ENCODE measurements at regions not wholly inside any gene's neighbourhood (a gene's known extent, or its start where the extent isn't known, plus 50 kb on each side); places are given as distances from the start of the nearest gene placed in this dataset.

GRCh38 chr2:156087875-156088274 lies 244.6 kb downstream of the NR4A2 start (continued):
- TF ChIP-seq, protein P1, sequence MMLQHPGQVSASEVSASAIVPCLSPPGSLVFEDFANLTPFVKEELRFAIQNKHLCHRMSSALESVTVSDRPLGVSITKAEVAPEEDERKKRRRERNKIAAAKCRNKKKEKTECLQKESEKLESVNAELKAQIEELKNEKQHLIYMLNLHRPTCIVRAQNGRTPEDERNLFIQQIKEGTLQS (CRISPR knock-in tag; conservative IDR thresholded peaks at IDR 0.05): no peak
- no peak for TF ChIP-seq E2F4 (CRISPR knock-in tag; IDR thresholded peaks at IDR 0.05; ENCODE audit: borderline replicate concordance, low read depth)
- TF ChIP-seq TCF7 (CRISPR knock-in tag; IDR thresholded peaks at IDR 0.05; ENCODE audit: low read depth): no peak
- no peak for TF ChIP-seq NFATC4 (CRISPR knock-in tag; IDR thresholded peaks at IDR 0.05)
- TF ChIP-seq, protein P2, sequence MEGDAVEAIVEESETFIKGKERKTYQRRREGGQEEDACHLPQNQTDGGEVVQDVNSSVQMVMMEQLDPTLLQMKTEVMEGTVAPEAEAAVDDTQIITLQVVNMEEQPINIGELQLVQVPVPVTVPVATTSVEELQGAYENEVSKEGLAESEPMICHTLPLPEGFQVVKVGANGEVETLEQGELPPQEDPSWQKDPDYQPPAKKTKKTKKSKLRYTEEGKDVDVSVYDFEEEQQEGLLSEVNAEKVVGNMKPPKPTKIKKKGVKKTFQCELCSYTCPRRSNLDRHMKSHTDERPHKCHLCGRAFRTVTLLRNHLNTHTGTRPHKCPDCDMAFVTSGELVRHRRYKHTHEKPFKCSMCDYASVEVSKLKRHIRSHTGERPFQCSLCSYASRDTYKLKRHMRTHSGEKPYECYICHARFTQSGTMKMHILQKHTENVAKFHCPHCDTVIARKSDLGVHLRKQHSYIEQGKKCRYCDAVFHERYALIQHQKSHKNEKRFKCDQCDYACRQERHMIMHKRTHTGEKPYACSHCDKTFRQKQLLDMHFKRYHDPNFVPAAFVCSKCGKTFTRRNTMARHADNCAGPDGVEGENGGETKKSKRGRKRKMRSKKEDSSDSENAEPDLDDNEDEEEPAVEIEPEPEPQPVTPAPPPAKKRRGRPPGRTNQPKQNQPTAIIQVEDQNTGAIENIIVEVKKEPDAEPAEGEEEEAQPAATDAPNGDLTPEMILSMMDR (IDR thresholded peaks at IDR 0.05): no peak
- no peak for TF ChIP-seq ELF4 (CRISPR knock-in tag; IDR thresholded peaks at IDR 0.05; ENCODE audit: low read depth)
- TF ChIP-seq ZNF423 (CRISPR knock-in tag; IDR thresholded peaks at IDR 0.05): no peak
- TF ChIP-seq, protein P3, sequence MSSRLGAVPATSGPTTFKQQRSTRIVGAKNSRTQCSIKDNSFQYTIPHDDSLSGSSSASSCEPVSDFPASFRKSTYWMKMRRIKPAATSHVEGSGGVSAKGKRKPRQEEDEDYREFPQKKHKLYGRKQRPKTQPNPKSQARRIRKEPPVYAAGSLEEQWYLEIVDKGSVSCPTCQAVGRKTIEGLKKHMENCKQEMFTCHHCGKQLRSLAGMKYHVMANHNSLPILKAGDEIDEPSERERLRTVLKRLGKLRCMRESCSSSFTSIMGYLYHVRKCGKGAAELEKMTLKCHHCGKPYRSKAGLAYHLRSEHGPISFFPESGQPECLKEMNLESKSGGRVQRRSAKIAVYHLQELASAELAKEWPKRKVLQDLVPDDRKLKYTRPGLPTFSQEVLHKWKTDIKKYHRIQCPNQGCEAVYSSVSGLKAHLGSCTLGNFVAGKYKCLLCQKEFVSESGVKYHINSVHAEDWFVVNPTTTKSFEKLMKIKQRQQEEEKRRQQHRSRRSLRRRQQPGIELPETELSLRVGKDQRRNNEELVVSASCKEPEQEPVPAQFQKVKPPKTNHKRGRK (CRISPR knock-in tag; IDR thresholded peaks at IDR 0.05; ENCODE audit: borderline replicate concordance): no peak
- TF ChIP-seq JAZF1 (CRISPR knock-in tag; IDR thresholded peaks at IDR 0.05): no peak

GRCh38 chr2:156083763-156084493 lies 248.6 kb downstream of the NR4A2 start:
- ATAC-seq: no peak
- TF ChIP-seq NR2C2 (CRISPR knock-in tag; IDR thresholded peaks at IDR 0.05): no peak
- no peak for TF ChIP-seq ZNF423 (CRISPR knock-in tag; IDR thresholded peaks at IDR 0.05)
- no peak for TF ChIP-seq JUN (CRISPR knock-in tag; IDR thresholded peaks at IDR 0.05)
- TF ChIP-seq PREB (CRISPR knock-in tag; IDR thresholded peaks at IDR 0.05; ENCODE audit: borderline replicate concordance): no peak
- TF ChIP-seq, protein P4, sequence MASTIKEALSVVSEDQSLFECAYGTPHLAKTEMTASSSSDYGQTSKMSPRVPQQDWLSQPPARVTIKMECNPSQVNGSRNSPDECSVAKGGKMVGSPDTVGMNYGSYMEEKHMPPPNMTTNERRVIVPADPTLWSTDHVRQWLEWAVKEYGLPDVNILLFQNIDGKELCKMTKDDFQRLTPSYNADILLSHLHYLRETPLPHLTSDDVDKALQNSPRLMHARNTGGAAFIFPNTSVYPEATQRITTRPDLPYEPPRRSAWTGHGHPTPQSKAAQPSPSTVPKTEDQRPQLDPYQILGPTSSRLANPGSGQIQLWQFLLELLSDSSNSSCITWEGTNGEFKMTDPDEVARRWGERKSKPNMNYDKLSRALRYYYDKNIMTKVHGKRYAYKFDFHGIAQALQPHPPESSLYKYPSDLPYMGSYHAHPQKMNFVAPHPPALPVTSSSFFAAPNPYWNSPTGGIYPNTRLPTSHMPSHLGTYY (CRISPR knock-in tag; IDR thresholded peaks at IDR 0.05): no peak
- TF ChIP-seq MYBL2 (CRISPR knock-in tag; IDR thresholded peaks at IDR 0.05): no peak
- no peak for TF ChIP-seq ZNF219 (CRISPR knock-in tag; IDR thresholded peaks at IDR 0.05; ENCODE audit: borderline replicate concordance)
- TF ChIP-seq GRHL2 (CRISPR knock-in tag; IDR thresholded peaks at IDR 0.05; ENCODE audit: insufficient replicate concordance, severe bottlenecking): no peak
- no peak for TF ChIP-seq GTF2I (CRISPR knock-in tag; conservative IDR thresholded peaks at IDR 0.05)
- TF ChIP-seq FOXP4 (CRISPR knock-in tag; IDR thresholded peaks at IDR 0.05): no peak
- TF ChIP-seq ZNF425 (CRISPR knock-in tag; conservative IDR thresholded peaks at IDR 0.05): no peak
- TF ChIP-seq, protein P3 (CRISPR knock-in tag; IDR thresholded peaks at IDR 0.05; ENCODE audit: borderline replicate concordance): no peak
- no peak for TF ChIP-seq ZNF396 (CRISPR knock-in tag; IDR thresholded peaks at IDR 0.05; ENCODE audit: borderline replicate concordance)
- TF ChIP-seq FOXP1 (CRISPR knock-in tag; IDR thresholded peaks at IDR 0.05; ENCODE audit: borderline replicate concordance): no peak
- no peak for TF ChIP-seq SOX15 (CRISPR knock-in tag; IDR thresholded peaks at IDR 0.05)

More at GRCh38 chr2:156083763-156084493, 248.6 kb downstream of the NR4A2 start:
- Mint-ChIP-seq H3K36me3 (peaks cover 55% of the 10 kb centered on the region), H3K4me1 (no peaks in the 10 kb centered on the region), H3K4me3 (no peak overlapping the region), H3K27ac (no peak overlapping the region), H3K9me3 (peaks cover 61% of the 10 kb centered on the region), H3K27me3 (ENCODE audit: low read depth) (no peaks in the 10 kb centered on the region)
- ChIA-PET CTCF (no interaction called here), POLR2A (no interaction called here)
- no peak for DNase-seq (ENCODE audit: low spot score)
